ENCODE measurements at regions not wholly inside any gene's neighbourhood (a gene's known extent, or its start where the extent isn't known, plus 50 kb on each side); places are given as distances from the start of the nearest gene placed in this dataset.
"Not testable (repeated sequence)": the region's sequence is repeated elsewhere in the genome, so short reads cannot be mapped to it uniquely, and the experiment has no call there.

DNA sequence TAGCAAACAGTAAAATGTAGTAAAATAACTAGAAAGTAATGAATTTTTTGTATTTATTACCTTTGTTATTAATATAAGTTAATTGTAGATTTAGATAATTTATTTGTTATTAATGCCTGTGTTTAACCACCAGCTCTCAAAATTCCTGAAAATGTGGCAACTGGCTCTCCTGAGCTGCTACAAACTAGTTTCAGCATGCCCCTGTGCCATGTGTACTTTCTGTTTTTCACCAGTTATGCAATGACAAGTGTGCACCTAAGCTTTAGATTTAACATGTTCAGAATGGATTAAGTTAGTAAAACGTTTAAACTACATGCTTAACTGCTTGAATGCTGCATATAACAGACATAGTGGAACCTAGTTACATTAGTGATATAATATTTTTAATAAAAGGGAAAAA, 88.1 kb downstream of the POSTN start:
- no peak for TF ChIP-seq GATA1 (IDR thresholded peaks at IDR 0.05; ENCODE audit: low read depth, low read length)
- no peak for TF ChIP-seq POLR2A (IDR thresholded peaks at IDR 0.05; ENCODE audit: low read length)
- DNase-seq, result no peak

DNA sequence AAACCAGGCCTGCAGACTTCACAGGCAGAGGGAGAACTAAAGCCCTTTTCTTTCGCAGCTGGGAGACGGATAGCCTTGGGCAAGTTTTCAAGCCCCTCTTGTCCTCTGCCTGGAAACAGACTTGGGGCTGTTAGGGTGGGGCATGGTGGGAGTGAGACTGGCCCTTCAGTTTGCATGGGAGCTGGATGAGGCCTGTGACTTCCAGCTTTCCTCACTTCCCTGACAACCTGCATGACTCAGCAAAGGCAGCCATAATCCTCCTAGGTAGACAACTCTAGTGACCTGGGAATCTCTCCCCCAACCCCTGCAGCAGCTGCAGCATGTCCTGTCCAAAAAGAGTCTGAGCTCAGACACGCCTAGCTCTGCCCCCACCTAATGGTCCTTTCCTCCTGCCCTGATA, 93.0 kb downstream of the POSTN start:
- TF ChIP-seq GATA1 (IDR thresholded peaks at IDR 0.05; ENCODE audit: low read depth, low read length), result no peak
- TF ChIP-seq POLR2A (IDR thresholded peaks at IDR 0.05; ENCODE audit: low read length), result no peak
- DNase-seq, result no peak

DNA sequence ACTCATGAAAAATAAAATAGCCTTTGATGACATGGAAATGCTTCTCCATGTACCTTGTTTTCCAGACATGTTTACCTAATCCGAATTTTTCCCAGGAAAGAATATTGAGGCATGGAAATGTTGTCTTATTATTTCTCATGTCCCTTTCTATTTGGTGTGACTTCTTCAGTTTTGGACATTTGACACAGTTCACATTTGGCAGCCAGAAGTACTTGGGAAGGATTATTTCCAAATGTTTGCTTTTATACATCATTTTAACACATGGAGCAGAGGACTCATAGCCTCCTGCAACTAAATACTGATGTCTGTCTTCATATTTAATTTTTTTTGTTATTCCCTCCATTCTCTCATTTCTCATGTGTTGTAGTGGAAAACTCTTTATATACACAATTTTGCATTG, 94.3 kb downstream of the POSTN start:
- TF ChIP-seq GATA1 (IDR thresholded peaks at IDR 0.05; ENCODE audit: low read depth, low read length), result no peak
- no peak for TF ChIP-seq POLR2A (IDR thresholded peaks at IDR 0.05; ENCODE audit: low read length)

DNA sequence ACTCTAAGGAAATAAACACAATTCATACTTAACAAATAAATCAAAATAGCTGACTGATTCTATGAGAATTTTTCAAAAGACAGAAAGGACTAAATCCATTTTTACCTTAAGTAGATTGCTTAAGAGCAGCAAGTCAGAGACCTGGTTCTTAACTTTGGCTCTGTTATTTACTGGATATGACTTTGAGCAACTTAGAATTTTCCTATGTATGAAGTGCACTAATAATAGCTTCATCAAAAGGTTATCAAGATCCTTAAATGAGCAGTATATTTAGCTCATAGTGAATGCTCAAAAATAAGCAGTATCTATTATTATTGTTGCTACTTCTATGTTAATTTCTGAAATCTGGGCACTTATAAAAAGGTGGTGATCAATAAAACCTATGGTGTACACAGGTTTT, 95.3 kb downstream of the POSTN start:
- no peak for TF ChIP-seq GATA1 (IDR thresholded peaks at IDR 0.05; ENCODE audit: low read depth, low read length)
- DNase-seq, result no peak

More for the DNA sequence above, 94.3 kb downstream of the POSTN start:
- no peak for DNase-seq

GRCh38 chr13:37502303-37502993, 96.1 kb downstream of the POSTN start:
- DNase-seq, result not testable (repeated sequence)

- no peak for DNase-seq
- no peak for TF ChIP-seq POLR2A (IDR thresholded peaks at IDR 0.05; ENCODE audit: low read length)
- no peak for TF ChIP-seq GATA1 (IDR thresholded peaks at IDR 0.05; ENCODE audit: low read depth, low read length)
Observed at GRCh38 chr13:37501187-37501586, 97.4 kb downstream of the POSTN start.

DNA sequence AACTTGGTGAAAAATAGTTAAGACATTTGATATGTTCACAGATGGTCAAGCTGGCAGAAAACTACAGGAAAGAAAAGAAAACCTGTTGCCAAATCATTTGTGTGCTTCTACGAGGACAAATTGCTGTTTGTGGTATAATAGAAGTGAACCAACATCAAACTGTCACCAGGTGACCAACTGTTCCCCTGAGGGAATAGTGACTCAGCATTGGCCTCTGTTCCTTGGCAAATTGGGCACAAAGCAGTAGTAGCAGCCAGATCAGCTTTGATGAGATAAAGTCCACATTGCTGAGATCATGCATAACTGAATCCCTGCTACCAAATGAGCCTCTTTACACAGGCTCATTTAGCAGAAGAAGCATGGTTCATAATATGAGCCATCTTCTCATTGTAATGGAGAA, 103.5 kb downstream of the POSTN start:
- no peak for TF ChIP-seq GATA1 (IDR thresholded peaks at IDR 0.05; ENCODE audit: low read depth, low read length)
- TF ChIP-seq POLR2A (IDR thresholded peaks at IDR 0.05; ENCODE audit: low read length), result no peak
- no peak for DNase-seq

- TF ChIP-seq GATA1 (IDR thresholded peaks at IDR 0.05; ENCODE audit: low read depth, low read length) (no peak), POLR2A (IDR thresholded peaks at IDR 0.05; ENCODE audit: low read length) (no peak)
Observed at GRCh38 chr13:37493775-37494174, 104.8 kb downstream of the POSTN start.

GRCh38 chr13:37492741-37493514, 105.6 kb downstream of the POSTN start:
- TF ChIP-seq POLR2A (IDR thresholded peaks at IDR 0.05; ENCODE audit: low read length), result no peak

More at GRCh38 chr13:37493775-37494174, 104.8 kb downstream of the POSTN start:
- no peak for DNase-seq

GRCh38 chr13:37492075-37492474, 106.5 kb downstream of the POSTN start:
- TF ChIP-seq GATA1 (IDR thresholded peaks at IDR 0.05; ENCODE audit: low read depth, low read length) (no peak), POLR2A (IDR thresholded peaks at IDR 0.05; ENCODE audit: low read length) (no peak)
- no peak for DNase-seq

More at GRCh38 chr13:37492741-37493514, 105.6 kb downstream of the POSTN start:
- no peak for DNase-seq

- TF ChIP-seq GATA1 (IDR thresholded peaks at IDR 0.05; ENCODE audit: low read depth, low read length) (no peak), POLR2A (IDR thresholded peaks at IDR 0.05; ENCODE audit: low read length) (no peak)
- DNase-seq, result no peak
Observed at GRCh38 chr13:37491661-37492060, 106.9 kb downstream of the POSTN start.

GRCh38 chr13:37490176-37490779, 108.3 kb downstream of the POSTN start:
- no peak for DNase-seq
- TF ChIP-seq GATA1 (IDR thresholded peaks at IDR 0.05; ENCODE audit: low read depth, low read length) (no peak), POLR2A (IDR thresholded peaks at IDR 0.05; ENCODE audit: low read length) (no peak)

- no peak for TF ChIP-seq POLR2A (IDR thresholded peaks at IDR 0.05; ENCODE audit: low read length)
- TF ChIP-seq GATA1 (IDR thresholded peaks at IDR 0.05; ENCODE audit: low read depth, low read length), result no peak
- no peak for DNase-seq
Observed at GRCh38 chr13:37488726-37489125, 109.8 kb downstream of the POSTN start.

- TF ChIP-seq POLR2A (IDR thresholded peaks at IDR 0.05; ENCODE audit: low read length), result no peak
- no peak for TF ChIP-seq GATA1 (IDR thresholded peaks at IDR 0.05; ENCODE audit: low read depth, low read length)
Observed at GRCh38 chr13:37486171-37486681, 112.3 kb downstream of the POSTN start.

More at GRCh38 chr13:37486171-37486681, 112.3 kb downstream of the POSTN start:
- no peak for DNase-seq
